ENCODE measurements at regions not wholly inside any gene's neighbourhood (a gene's known extent, or its start where the extent isn't known, plus 50 kb on each side); places are given as distances from the start of the nearest gene placed in this dataset.
A peak's percentile ranks its signal among the peaks of the same experiment; 100 is the strongest.

GRCh38 chr11:122062763-122063162 is 53.3 kb downstream of the BLID start:
- DNase-seq (no peak), ATAC-seq (no peak)
- intact Hi-C loops (cut with micrococcal nuclease): no loop called here

- no peak for DNase-seq
- no peak for ATAC-seq
- intact Hi-C loops (cut with micrococcal nuclease): no loop called here
Observed at GRCh38 chr11:122059565-122059964, 56.5 kb downstream of the BLID start.

- intact Hi-C loops (cut with micrococcal nuclease): no loop called here
- DNase-seq (no peak), ATAC-seq (no peak)
Observed at GRCh38 chr11:122050021-122050690, 65.9 kb downstream of the BLID start.

GRCh38 chr11:122048401-122048800 is 67.6 kb downstream of the BLID start:
- ATAC-seq (no peak), DNase-seq (no peak)
- intact Hi-C loops (cut with micrococcal nuclease): no loop called here

GRCh38 chr11:122046846-122047245 is 69.2 kb downstream of the BLID start:
- intact Hi-C loops (cut with micrococcal nuclease): no loop called here
- ATAC-seq (no peak), DNase-seq (no peak)

GRCh38 chr11:122046438-122046837 is 69.6 kb downstream of the BLID start:
- DNase-seq (no peak), ATAC-seq (no peak)
- intact Hi-C loops (cut with micrococcal nuclease): no loop called here

GRCh38 chr11:122045181-122045586 is 70.8 kb downstream of the BLID start:
- DNase-seq: no peak
- no peak for ATAC-seq
- intact Hi-C loops (cut with micrococcal nuclease): no loop called here

- DNase-seq (no peak), ATAC-seq (no peak)
- intact Hi-C loops (cut with micrococcal nuclease): no loop called here
Observed at GRCh38 chr11:122044086-122044485, 71.9 kb downstream of the BLID start.

GRCh38 chr11:122042981-122043380 is 73.0 kb downstream of the BLID start:
- intact Hi-C loops (cut with micrococcal nuclease): no loop called here
- no peak for DNase-seq
- no peak for ATAC-seq

GRCh38 chr11:122040464-122040863 is 75.6 kb downstream of the BLID start:
- DNase-seq: no peak
- intact Hi-C loops (cut with micrococcal nuclease): no loop called here
- no peak for ATAC-seq

- DNase-seq (no peak), ATAC-seq (no peak)
- intact Hi-C loops (cut with micrococcal nuclease): no loop called here
Observed at GRCh38 chr11:122038543-122038942, 77.5 kb downstream of the BLID start.

GRCh38 chr11:122037911-122038310 is 78.1 kb downstream of the BLID start:
- intact Hi-C loops (cut with micrococcal nuclease): no loop called here
- DNase-seq (no peak), ATAC-seq (no peak)

- ATAC-seq (no peak), DNase-seq (no peak)
- intact Hi-C loops (cut with micrococcal nuclease): no loop called here
Observed at GRCh38 chr11:122036493-122036892, 79.5 kb downstream of the BLID start.

GRCh38 chr11:122036018-122036417 is 80.0 kb downstream of the BLID start:
- peak; percentile 37 for ATAC-seq
- intact Hi-C loops (cut with micrococcal nuclease): no loop called here

GRCh38 chr11:122033631-122034030 is 82.4 kb downstream of the BLID start:
- intact Hi-C loops (cut with micrococcal nuclease): loop anchor here (5.0 kb wide), 1 partner anchor 69 kb away; no protein-coding TSS in a partner anchor
- no peak for ATAC-seq
- no peak for DNase-seq

More at GRCh38 chr11:122036018-122036417, 80.0 kb downstream of the BLID start:
- no peak for DNase-seq

GRCh38 chr11:122033193-122033592 is 82.8 kb downstream of the BLID start:
- no peak for DNase-seq
- intact Hi-C loops (cut with micrococcal nuclease): loop anchor here (5.0 kb wide), 1 partner anchor 69 kb away; no protein-coding TSS in a partner anchor
- ATAC-seq: peak; percentile 42

GRCh38 chr11:122032317-122032716 is 83.7 kb downstream of the BLID start:
- intact Hi-C loops (cut with micrococcal nuclease): loop anchor here (5.0 kb wide), 1 partner anchor 70 kb away; no protein-coding TSS in a partner anchor
- peak; percentile 81 for ATAC-seq
- DNase-seq: no peak

- ATAC-seq: no peak
- intact Hi-C loops (cut with micrococcal nuclease): loop anchor here (5.0 kb wide), 1 partner anchor 70 kb away; no protein-coding TSS in a partner anchor
- DNase-seq: no peak
Observed at GRCh38 chr11:122031813-122032212, 84.2 kb downstream of the BLID start.

GRCh38 chr11:122030286-122030685 is 85.7 kb downstream of the BLID start:
- no peak for DNase-seq
- intact Hi-C loops (cut with micrococcal nuclease): loop anchor here (5.0 kb wide), 1 partner anchor 72 kb away; no protein-coding TSS in a partner anchor
- no peak for ATAC-seq

- no peak for ATAC-seq
- intact Hi-C loops (cut with micrococcal nuclease): no loop called here
- DNase-seq: no peak
Observed at GRCh38 chr11:122028545-122028944, 87.5 kb downstream of the BLID start.

- DNase-seq (no peak), ATAC-seq (no peak)
- intact Hi-C loops (cut with micrococcal nuclease): no loop called here
Observed at GRCh38 chr11:122028036-122028435, 88.0 kb downstream of the BLID start.
